ENCODE measurements at regions not wholly inside any gene's neighbourhood (a gene's known extent, or its start where the extent isn't known, plus 50 kb on each side); places are given as distances from the start of the nearest gene placed in this dataset.
"Not testable (repeated sequence)": the region's sequence is repeated elsewhere in the genome, so short reads cannot be mapped to it uniquely, and the experiment has no call there.

DNA sequence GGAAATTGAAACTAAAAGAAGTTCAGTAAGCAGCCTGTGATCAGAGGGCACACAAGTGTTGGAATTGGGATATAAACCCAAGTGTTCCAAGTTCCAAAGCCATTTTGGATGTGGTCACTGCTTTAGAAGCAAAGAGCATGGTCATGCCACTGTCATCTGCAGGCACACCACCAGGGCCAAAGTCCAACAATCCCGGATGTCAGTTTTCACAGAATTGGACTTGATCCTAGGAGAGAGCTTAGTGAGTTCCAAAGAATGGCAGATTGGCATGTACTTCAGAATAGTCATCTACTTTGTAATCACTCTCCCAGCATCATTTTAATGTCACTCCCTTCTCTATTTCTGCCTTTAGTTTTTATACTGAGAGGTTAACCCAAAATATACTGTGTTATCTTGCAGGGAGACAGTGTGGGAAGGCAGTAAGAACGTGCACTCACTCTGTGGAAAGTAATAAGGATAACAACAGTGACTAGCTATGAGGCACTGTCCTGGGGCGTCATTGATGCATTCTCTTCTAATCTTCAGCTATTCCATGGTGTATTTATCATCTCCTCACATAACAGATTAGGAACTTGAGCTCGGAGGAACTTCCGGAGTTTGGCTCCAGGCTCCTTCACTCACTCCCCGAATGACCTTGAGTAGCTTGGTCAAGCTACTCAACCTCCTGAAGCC lies 388.0 kb downstream of the ACTL7B start:
- DNase-seq (ENCODE audit: low read depth in 2 of 3, low spot score in 1 of 3) = no peak

DNA sequence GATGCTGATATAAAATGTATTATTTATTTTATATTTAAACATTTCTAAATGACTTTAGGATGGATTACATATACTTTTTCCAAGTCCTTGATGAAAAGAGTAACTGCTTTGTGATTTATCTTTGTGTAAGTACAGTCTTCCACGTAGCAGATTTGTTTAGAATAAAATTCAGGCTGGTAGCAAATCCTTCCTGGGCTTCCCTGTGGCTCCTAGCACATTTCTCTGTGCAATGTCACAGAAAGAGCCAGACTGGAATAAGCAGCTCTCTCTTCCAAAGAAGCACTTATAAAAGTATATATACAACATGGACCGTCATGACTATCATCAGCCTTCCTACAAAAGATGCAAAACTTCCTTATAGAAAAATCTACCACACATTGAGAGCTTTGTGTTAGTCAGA lies 388.6 kb downstream of the ACTL7B start:
- DNase-seq (ENCODE audit: low read depth in 2 of 3, low spot score in 1 of 3) = no peak

DNA sequence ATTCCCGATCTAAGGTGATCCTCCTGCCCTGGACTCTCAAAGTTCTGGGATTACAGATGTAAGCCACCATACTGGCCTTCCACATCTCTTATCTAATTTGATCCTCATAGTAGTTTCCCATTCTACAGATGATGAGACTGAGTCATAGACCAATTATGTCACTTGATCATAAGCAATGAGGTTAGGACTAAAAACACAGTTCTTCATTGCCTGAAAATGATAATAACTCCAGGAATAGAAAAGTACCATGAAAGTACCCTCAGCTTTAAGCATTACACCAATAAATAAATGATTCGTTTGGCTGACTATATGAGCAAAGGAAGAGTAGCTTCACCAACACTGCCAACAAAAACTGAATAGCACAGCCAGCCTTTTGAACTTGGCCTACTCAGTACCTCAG lies 389.5 kb downstream of the ACTL7B start:
- DNase-seq (ENCODE audit: low read depth in 2 of 3, low spot score in 1 of 3) = no peak

DNA sequence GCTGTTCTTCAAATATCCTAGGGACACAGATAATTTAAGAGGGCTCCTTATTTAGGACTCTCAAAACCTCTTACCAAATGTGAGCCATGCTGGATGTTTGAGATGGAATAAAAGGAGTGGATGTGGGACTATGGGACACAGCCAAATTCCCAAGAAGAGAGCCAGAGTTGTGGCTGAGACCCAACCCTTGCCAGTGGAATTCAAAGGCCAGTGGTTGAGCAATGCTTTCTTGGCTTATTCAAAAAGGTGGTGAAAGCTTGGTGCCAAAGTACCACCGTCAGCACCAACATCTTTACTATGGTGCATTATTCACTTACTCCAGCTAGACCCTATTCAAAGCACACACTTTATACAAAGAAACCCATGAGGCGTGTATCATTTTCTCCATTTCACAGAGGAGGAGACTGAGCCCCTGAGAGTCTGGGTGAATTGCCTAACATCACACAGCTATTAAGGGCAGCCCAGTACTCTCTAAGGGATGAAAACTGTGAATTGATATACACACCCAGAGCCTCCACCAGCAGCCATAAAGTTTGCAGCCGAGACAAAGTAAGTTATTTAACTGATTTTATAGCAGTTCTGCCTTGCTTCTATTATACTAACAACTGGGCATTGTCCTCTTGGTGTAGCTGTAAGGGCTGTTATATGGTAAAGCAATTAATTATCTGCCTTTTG lies 391.7 kb downstream of the ACTL7B start:
- no peak for DNase-seq (ENCODE audit: low read depth in 2 of 3, low spot score in 1 of 3)

DNA sequence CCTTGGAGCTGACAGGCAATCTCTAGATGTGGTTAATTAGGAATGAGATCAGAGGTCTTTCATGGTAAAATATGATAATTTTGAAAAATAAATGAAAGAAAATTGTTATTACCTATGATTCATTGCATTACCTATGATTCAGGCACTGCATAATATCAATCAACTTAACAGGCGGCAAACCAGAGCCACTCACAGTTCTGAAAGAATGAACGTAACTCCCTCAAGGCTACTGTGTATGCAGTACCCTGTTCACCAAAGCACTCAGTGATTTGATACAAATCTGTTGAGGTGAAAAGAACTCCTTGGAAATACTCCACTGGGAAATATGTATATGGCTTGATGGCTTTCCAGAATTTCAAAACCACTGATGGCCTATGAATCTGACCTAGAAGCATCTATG lies 398.9 kb downstream of the ACTL7B start:
- no peak for DNase-seq (ENCODE audit: low read depth in 2 of 3, low spot score in 1 of 3)

DNA sequence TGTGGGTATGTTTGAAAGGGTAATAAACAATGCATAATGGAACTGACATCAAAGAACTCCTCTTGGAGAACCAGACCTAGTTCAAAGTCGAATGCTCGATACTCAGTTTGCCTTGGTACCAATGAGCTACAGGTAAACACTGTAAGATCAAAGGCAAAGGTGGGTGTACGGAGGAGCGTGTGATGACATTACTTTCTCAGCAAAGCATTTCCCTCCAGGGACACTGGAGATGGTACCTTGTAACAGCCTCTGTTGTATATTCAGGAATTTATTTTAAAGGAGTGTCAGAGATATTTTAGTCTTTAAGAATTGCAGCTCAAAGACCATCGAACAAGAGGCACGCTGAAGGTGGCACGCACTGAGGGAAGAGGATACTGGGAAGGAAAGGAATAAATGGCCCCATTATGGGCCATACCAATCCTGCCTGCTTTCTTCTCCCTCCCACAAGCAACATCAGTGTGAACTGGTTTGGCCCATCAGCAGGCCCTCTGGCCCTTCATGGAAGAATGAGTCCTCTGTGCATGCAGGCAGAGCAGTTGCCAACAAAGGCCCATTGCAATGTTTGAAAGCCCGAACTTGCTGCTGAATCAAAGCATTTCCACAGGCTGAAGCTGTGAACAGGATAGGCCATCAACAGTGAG lies 410.2 kb downstream of the ACTL7B start:
- DNase-seq (ENCODE audit: low read depth in 2 of 3, low spot score in 1 of 3) = no peak

DNA sequence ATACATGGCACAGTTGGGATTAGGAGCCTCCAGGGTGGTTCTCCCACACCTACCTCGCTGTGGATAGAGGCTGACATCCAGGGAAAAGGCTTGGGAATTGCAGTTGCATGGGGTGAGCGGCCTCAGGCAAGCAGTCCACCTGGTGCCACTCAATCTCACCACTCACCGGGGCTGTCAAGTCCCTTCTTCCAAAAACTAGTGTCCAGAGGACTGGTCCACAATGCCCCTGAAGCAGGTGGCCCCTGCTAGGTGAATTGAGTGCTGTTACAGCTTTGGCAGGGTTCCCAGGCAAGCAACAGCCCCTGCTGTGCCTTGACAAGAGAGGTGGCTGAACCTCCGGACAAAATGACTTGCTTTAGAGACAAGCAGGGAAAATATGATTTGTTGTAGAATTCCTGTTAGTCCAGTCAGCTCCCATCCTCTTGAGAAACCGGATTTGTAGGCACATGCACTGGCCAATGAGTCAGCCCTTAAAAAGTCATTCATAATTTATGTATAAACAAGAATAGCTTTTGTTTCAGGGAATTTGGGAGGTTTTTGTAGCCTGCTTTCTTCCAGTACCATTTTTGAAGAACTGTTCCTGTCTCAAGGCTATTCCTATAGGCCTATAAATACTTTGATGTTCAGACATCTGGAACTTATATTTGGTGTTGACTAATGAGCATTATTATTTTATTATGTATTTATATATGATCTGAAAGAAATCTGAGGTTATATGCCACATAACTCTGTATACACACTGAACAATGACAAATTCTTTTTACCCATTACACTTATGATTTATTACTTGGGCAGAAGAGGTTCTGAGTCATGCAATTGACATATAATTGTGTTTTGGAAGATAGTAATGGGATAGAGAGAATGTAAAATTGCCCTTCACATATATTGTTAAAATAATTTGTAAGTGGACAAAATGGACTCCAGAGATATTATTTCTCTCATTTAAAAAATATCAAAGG lies 411.1 kb downstream of the ACTL7B start:
- no peak for DNase-seq (ENCODE audit: low read depth in 2 of 3, low spot score in 1 of 3)

DNA sequence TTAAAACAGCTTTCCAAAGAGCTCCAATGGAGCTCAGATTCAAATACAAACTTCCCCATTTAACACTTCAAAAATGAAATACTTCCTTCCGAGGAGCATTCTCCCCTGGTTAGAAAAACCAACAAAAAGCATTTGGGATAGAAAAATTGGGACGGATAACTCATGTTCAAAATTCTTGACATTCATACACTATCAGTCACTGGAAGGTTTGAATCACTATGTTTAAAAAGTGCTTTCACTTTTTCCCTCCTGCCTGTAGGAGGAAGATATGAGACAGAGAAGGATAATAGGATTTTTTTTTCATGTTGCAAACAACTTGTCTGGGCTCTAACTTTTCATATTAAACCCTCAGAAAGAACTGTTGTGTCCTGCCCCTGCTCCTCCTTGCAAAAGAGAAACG lies 412.0 kb downstream of the ACTL7B start:
- no peak for DNase-seq (ENCODE audit: low read depth in 2 of 3, low spot score in 1 of 3)

DNA sequence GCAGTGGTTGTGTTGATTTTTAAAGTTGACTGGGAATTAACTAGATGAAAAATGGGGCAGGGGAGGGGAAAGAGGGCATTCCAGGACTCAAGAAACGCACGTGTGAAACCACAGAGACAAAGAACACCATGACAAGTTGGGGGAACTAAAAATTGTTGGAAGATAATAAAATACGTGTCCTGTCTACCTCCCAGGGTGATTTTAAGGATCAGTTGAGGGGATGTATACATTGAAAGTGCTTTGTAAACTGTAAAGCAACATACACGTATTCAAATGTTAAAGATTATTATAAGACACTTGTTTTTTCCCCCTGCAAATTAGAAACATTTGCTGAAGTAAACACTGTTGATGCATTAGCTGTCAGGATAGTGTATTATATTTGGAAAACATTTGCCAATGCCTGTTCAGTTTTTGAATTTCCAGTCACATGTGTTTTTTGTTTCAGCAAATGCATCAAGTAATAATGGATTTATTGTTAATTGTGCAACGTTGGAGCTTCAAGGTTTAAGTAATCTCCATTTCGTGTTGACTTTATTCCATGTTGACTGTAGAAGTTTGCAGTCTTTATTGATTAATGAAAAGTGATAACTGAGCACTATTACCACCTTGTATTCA lies 412.7 kb downstream of the ACTL7B start:
- no peak for DNase-seq (ENCODE audit: low read depth in 2 of 3, low spot score in 1 of 3)

DNA sequence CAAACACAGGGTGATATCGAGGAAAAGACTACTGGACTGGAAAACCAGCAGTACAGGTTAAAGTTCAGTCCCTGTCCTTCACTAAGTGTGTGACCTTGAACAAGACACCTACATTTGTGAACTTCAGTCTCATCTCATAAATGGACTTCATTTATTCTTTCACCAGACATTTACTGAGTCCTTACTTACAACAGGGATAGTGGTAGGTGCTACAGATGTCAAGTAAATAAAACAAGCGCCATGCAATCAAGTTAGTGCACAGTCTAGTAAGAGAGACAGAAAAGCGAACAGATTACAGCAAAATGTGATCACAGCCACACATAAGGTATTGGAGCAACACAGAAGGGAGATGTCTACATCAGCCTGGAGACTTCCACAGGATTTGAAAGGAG lies 413.2 kb downstream of the ACTL7B start:
- DNase-seq (ENCODE audit: low read depth in 2 of 3, low spot score in 1 of 3) = no peak

DNA sequence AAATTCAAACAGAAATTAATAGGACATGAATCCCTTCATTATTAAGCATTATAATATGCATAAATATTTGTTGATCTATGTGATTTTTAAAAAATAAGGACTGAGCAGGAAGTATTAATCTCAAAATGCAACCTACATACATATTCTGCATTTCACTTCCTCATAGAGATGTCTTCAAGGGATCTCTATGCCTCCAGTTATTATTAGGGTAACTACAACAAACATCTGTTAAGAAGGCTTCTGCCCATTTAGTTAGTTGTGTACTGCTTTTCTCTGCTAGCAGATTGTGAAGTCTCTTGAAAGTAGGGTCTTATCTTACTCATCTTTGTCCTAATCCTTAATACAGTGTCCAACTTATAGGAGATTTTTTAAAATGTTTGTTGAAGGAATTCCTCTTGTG lies 414.1 kb downstream of the ACTL7B start:
- DNase-seq (ENCODE audit: low read depth in 2 of 3, low spot score in 1 of 3) = no peak

DNA sequence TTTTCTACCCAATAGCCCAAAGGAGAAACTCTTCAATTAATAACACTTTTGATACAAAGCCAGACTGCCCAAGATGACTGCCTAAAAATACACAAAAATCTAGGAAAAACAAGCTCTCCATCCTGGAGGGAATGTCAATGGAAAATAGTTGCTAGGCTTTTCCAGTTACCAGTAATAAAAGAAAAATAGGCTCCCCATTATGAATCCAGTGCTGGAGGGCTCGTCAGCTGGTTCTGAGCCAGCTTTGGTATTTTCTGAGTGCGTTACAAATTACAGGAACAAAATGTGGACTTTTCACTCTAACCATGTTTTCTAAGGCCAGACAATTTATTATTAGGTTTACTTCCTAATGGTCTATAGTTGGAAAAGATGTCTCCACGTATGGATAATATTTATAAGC lies 414.5 kb downstream of the ACTL7B start:
- DNase-seq (ENCODE audit: low read depth in 2 of 3, low spot score in 1 of 3) = no peak

DNA sequence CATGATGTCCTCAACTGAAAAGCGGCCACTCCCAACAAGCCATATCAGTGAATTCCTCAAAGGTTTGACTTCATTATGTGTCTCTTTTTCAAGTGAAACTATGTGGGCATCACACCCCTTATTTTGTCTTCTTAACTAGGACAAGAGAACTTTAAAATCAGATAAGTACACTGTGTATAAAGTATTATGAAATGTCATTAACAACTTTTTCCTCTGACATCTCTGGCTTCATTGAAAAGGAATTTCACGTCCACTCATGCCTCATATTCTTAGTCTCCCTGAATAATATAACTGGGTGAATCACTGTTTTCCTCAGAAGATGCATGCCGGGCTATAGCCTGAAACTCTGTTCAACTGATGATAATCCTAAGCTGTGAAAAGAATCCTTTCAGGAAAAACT lies 415.8 kb downstream of the ACTL7B start:
- no peak for DNase-seq (ENCODE audit: low read depth in 2 of 3, low spot score in 1 of 3)

DNA sequence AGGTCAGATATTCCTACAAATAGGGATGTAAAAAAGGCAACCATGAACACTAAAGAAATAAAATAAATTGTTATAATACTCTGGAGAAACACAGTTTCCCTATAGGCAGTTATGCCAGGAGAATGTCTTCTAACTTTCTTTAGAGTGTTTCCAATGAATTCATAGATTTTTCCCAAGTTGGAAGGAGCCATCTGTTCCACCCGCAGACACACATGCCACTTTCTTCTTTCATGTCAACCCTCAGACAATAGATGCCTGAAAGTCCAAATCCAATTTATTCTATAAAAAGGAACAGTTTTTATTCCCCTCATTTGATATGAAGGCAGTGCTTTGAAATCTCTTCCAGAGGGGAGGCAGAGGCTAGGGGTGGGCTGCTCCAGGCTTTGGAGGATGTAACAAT lies 418.1 kb downstream of the ACTL7B start:
- no peak for DNase-seq (ENCODE audit: low read depth in 2 of 3, low spot score in 1 of 3)

DNA sequence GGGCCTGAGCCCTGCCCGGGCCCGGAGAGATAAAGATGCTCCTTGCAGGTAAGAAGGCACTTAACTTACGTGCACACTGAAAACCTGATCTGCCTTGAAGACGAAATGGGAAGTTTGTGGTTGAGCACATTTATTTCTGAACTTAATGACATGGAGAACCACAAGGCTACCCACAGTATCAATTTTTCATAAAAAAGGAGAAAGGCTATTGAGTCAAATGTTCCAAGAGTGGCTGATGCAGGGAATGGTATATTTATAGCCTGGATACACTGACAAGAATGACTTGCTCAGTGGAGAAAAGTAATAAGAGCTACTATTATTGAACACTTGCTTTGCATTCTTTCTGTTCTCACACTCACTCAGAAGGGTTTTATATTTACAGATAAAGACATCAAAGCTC lies 419.3 kb downstream of the ACTL7B start:
- no peak for DNase-seq (ENCODE audit: low read depth in 2 of 3, low spot score in 1 of 3)

DNA sequence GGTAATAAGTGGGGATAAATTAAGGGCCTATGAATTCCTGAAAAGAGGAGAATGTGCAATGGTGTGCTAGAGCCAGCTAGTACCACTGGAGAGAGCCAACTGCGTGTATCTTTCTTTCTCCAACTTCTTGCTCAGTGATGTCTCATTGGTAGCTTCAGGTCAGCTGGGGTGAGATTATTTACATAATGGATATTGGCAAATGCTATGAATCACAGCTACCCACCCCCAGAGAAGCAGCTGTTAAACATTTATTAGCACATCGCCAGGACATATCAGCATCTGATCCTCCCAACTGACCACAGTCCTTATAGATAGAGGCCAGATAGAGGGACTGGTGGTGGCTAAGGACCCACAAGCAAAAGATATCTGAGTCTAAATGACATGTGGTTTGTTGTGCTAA lies 421.3 kb downstream of the ACTL7B start:
- DNase-seq (ENCODE audit: low read depth in 2 of 3, low spot score in 1 of 3) = no peak

DNA sequence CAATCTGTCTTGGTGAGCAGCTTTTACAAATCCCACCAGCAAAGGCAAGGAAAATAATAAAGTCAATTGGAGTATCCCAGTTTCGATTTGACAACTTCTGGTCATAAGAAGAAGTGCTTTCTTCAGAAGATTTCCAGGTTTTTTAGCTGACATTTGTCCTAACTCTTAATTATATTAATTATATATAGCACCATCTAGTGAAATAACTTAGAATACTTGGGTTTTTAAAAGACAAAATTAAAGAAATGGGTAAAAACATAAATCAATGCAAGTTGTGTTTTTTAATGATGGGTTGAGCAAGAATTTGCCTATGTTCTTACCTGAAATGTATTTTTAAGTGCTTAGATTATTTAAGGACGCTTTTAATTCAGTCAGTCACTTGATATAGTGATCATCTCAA lies 421.8 kb downstream of the ACTL7B start:
- DNase-seq (ENCODE audit: low read depth in 2 of 3, low spot score in 1 of 3) = no peak

DNA sequence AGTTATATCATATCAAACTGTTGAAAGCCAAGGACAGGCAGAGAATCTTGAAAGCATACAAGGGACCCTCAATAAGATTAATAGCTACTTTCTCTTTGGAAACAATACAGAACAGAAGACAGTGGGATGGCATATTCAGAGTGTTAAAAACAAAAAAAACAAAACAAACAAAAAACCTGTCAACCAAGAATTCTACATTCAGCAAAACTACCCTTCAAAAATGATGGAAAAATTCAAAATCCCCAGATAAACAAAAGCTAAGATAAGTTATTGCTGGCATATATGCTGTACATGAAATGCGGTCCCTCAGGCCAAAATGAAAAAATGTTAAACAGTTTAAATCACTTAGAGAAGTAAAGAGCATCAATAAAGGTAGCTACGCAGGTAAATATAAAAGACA lies 425.1 kb downstream of the ACTL7B start:
- no peak for DNase-seq (ENCODE audit: low read depth in 2 of 3, low spot score in 1 of 3)

DNA sequence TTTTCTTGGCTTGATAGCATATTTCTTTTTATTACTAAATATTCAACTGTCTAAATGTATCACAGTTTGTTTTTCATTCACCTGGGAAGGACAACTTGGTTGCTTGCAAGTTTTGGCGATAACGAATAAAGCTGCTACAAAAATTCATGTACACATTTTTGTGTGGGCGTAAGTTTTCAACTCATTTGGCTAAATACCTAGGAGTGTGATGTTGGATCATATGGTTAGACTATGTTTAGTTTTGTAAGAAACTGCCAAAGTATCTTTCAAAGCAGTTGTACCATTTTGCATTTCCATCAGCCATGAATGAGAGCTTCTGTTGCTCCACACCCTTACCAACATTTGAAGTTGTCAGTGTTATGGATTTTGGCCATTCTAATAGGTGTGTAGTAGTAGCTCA lies 428.0 kb downstream of the ACTL7B start:
- no peak for DNase-seq (ENCODE audit: low read depth in 2 of 3, low spot score in 1 of 3)

DNA sequence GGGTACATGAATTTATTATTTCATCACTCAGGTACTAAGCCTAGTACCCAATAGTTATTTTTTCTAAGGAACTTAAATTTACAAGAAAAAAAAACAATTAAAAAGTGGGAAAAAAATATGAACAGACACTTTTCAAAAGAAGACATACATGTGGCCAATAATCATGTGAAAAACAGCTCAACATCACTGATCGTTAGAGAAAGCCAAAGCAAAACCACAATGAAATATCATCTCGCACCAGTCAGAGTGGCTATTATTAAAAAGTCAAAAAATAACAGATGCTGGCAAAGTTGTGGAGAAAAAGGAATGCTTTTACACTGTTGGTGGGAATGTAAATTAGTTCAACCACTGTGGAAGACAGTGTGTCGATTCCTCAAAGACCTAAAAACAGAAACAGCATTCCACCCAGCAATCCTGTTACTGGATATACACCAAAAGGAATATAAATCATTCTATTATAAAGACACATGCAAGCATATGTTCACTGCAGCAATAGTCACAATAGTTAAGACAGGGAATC lies 429.3 kb downstream of the ACTL7B start:
- DNase-seq (ENCODE audit: low read depth in 2 of 3, low spot score in 1 of 3) = not testable (repeated sequence)

DNA sequence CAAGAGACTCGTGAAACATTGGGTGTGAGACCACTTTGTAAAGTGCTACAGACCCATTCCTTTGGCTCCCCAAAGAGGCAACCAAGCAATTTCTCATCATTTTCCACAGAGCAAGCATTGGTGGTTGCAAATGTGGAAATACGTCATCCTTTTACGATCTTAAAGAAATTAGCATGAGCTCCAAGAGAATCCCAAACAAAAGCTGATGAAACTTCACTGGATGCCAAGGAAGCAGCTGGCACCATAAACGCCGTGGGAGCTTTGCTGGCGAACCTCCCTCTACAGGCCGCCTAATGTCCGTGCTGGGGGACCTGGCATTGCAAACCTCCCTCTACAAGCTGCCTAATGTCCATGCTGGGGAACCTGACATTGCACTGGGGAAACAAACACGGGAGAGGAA lies 432.4 kb downstream of the ACTL7B start:
- DNase-seq (ENCODE audit: low read depth in 2 of 3, low spot score in 1 of 3) = no peak

All from stimulated activated CD4-positive, alpha-beta T cell treated with anti-CD3 and anti-CD28 coated beads, Interleukin-12 subunit alpha, Interleukin-12 subunit beta, amount 100 ng/mL, for 48 hours (primary cell).